ENCODE measurements at regions not wholly inside any gene's neighbourhood (a gene's known extent, or its start where the extent isn't known, plus 50 kb on each side); places are given as distances from the start of the nearest gene placed in this dataset.

- H3K4me1 ChIP-seq = no peaks in the 10 kb centered on the region
- TF ChIP-seq EP300 (IDR thresholded peaks at IDR 0.05) (no peak), CTCF (IDR thresholded peaks at IDR 0.05) (peak in 3 of 4 experiments; percentile 20 to 62 (median 35))
- no peak for ATAC-seq
- WGBS, 2 donors (ENCODE audit: low coverage in 1 of 2) = 13 to 36% methylated on average over 2 to 3 of the region's 3 CpGs
- H3K27ac ChIP-seq = no peak overlapping the region
- H3K36me3 ChIP-seq = no peaks in the 10 kb centered on the region
- H3K4me3 ChIP-seq = no peak overlapping the region
- no peaks in the 10 kb centered on the region for H3K27me3 ChIP-seq
- no peaks in the 10 kb centered on the region for H3K9me3 ChIP-seq
Measured at GRCh38 chr4:159455675-159456237, 352.9 kb downstream of the RAPGEF2 start.

- no peak for ATAC-seq
- Histone ChIP-seq H3K27me3 (no peaks in the 10 kb centered on the region), H3K9me3 (peaks cover 0 to 19% (median 0%) of the 10 kb centered on the region in 3 donors), H3K36me3 (no peaks in the 10 kb centered on the region), H3K27ac (no peak overlapping the region), H3K4me1 (no peaks in the 10 kb centered on the region), H3K4me3 (no peak overlapping the region)
- TF ChIP-seq EP300 (IDR thresholded peaks at IDR 0.05) = no peak
- TF ChIP-seq POLR2AphosphoS5 (IDR thresholded peaks at IDR 0.05) = no peak
- no peak for TF ChIP-seq POLR2A (IDR thresholded peaks at IDR 0.05)
- TF ChIP-seq CTCF (IDR thresholded peaks at IDR 0.05) = no peak
- 33 to 83% methylated on average over 1 of the region's 1 CpG for WGBS, 2 donors (ENCODE audit: low coverage in 1 of 2)
Measured at GRCh38 chr4:159460371-159460770, 357.5 kb downstream of the RAPGEF2 start.

- H3K9me3 ChIP-seq = peaks cover 0 to 23% (median 0%) of the 10 kb centered on the region in 3 donors
- no peaks in the 10 kb centered on the region for H3K36me3 ChIP-seq
- no peak for TF ChIP-seq CTCF (IDR thresholded peaks at IDR 0.05)
- TF ChIP-seq EP300 (IDR thresholded peaks at IDR 0.05) = no peak
- TF ChIP-seq POLR2A (IDR thresholded peaks at IDR 0.05) = no peak
- no peak for TF ChIP-seq POLR2AphosphoS5 (IDR thresholded peaks at IDR 0.05)
- WGBS, 2 donors (ENCODE audit: low coverage in 1 of 2) = 78 to 84% methylated on average over 2 of the region's 2 CpGs
- no peaks in the 10 kb centered on the region for H3K27me3 ChIP-seq
- H3K4me1 ChIP-seq = no peaks in the 10 kb centered on the region
- H3K4me3 ChIP-seq = no peak overlapping the region
- H3K27ac ChIP-seq = no peak overlapping the region
- ATAC-seq = no peak
Measured at GRCh38 chr4:159463235-159463634, 360.4 kb downstream of the RAPGEF2 start.

- no peaks in the 10 kb centered on the region for H3K36me3 ChIP-seq
- no peaks in the 10 kb centered on the region for H3K27me3 ChIP-seq
- TF ChIP-seq CTCF (IDR thresholded peaks at IDR 0.05) = no peak
- no peak for TF ChIP-seq POLR2A (IDR thresholded peaks at IDR 0.05)
- TF ChIP-seq EP300 (IDR thresholded peaks at IDR 0.05) = no peak
- no peak for TF ChIP-seq POLR2AphosphoS5 (IDR thresholded peaks at IDR 0.05)
- no peak overlapping the region for H3K27ac ChIP-seq
- H3K4me1 ChIP-seq = no peaks in the 10 kb centered on the region
- H3K9me3 ChIP-seq = peaks cover 0 to 23% (median 0%) of the 10 kb centered on the region in 3 donors
- H3K4me3 ChIP-seq = no peak overlapping the region
- no peak for ATAC-seq
Measured at GRCh38 chr4:159464302-159464701, 361.4 kb downstream of the RAPGEF2 start.

- Histone ChIP-seq H3K27me3 (no peaks in the 10 kb centered on the region), H3K4me1 (no peaks in the 10 kb centered on the region), H3K4me3 (no peak overlapping the region), H3K27ac (no peak overlapping the region), H3K36me3 (no peaks in the 10 kb centered on the region), H3K9me3 (no peaks in the 10 kb centered on the region)
- ATAC-seq = no peak
- TF ChIP-seq EP300 (IDR thresholded peaks at IDR 0.05) (no peak), CTCF (IDR thresholded peaks at IDR 0.05) (no peak), POLR2AphosphoS5 (IDR thresholded peaks at IDR 0.05) (no peak), POLR2A (IDR thresholded peaks at IDR 0.05) (no peak)
- WGBS, 2 donors (ENCODE audit: low coverage in 1 of 2) = 75% methylated on average over 1 of the region's 1 CpG; no CpG with 5 or more reads in 1 of the 2 donors
Measured at GRCh38 chr4:159476886-159477285, 374.0 kb downstream of the RAPGEF2 start.

All from gastroesophageal sphincter (tissue), 4 donors.